ENCODE measurements at regions not wholly inside any gene's neighbourhood (a gene's known extent, or its start where the extent isn't known, plus 50 kb on each side); places are given as distances from the start of the nearest gene placed in this dataset.

DNA sequence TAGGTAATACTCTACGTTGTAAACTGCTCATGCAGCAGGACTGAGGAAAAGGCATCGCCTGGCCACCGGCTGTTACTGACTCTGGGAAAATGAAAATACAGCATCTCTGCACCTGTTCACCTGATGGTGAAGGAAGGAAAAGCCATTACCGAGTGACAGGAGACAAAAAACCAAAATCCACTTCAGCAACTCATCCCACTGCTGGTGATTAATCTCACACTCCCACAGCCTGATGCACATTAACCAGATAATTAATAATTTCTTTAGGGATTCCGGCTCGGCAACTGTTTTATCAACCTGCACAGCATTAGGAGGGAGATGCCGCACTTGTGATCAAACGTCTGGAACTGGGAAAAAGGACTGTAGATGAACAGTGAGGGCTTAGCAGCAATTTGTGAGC is 183.9 kb upstream of the ESRRG start:
- no peak overlapping the region for H2AK5ac ChIP-seq (ENCODE audit: low read depth, low read length)
- TF ChIP-seq CHD1 (IDR thresholded peaks at IDR 0.05; ENCODE audit: low read depth, low read length) (no peak), MAFK (IDR thresholded peaks at IDR 0.05; ENCODE audit: low read depth, low read length) (no peak), POLR2A (IDR thresholded peaks at IDR 0.05; ENCODE audit: low read depth, low read length) (no peak), MAZ (IDR thresholded peaks at IDR 0.05; ENCODE audit: borderline replicate concordance, low read depth, low read length) (no peak), NFE2L2 (IDR thresholded peaks at IDR 0.05; ENCODE audit: low read depth, low read length) (no peak), RCOR1 (IDR thresholded peaks at IDR 0.05; ENCODE audit: insufficient replicate concordance, low read length) (no peak), RFX5 (IDR thresholded peaks at IDR 0.05; ENCODE audit: low read depth, low read length) (no peak), USF2 (IDR thresholded peaks at IDR 0.05; ENCODE audit: low read depth, low read length) (no peak), FOS (IDR thresholded peaks at IDR 0.05; ENCODE audit: low read depth, low read length) (no peak), CTCF (conservative IDR thresholded peaks at IDR 0.05; ENCODE audit: low read depth, low read length) (no peak), ELK1 (IDR thresholded peaks at IDR 0.05; ENCODE audit: borderline replicate concordance, low read depth, low read length) (no peak), BHLHE40 (IDR thresholded peaks at IDR 0.05; ENCODE audit: low read depth, low read length) (no peak), MXI1 (IDR thresholded peaks at IDR 0.05; ENCODE audit: borderline replicate concordance, low read depth, low read length) (no peak), RAD21 (IDR thresholded peaks at IDR 0.05; ENCODE audit: low read length) (no peak), CEBPB (IDR thresholded peaks at IDR 0.05; ENCODE audit: low read depth, low read length) (no peak), SMC3 (IDR thresholded peaks at IDR 0.05; ENCODE audit: low read depth, low read length) (no peak)
- dilution Hi-C loops (cut with HindIII; ENCODE audit: low sequenced_read_pairs, unreplicated experiment), result no loop called here
- H3K4me3 ChIP-seq (ENCODE audit: insufficient read depth, low read depth, low read length), result no peak overlapping the region
- no peak overlapping the region for H3K14ac ChIP-seq (replicated peaks; ENCODE audit: low read depth, low read length)
- no peak overlapping the region for H3K56ac ChIP-seq (ENCODE audit: extremely low read depth, insufficient read depth, low read length)
- H3K36me3 ChIP-seq (ENCODE audit: control insufficient read depth, insufficient read depth, low read length), result no peaks in the 10 kb centered on the region
- H4K8ac ChIP-seq (ENCODE audit: low read depth in 2 of 2, low read length in 2 of 2), result no peak overlapping the region
- WGBS, 2 experiments (ENCODE audit: extremely low coverage in 2 of 2, insufficient read length in 1 of 2), result 100% methylated on average over 3 of the region's 8 CpGs; no CpG with 5 or more reads in 1 of the 2 experiments
- H3K4me1 ChIP-seq (ENCODE audit: control insufficient read depth, insufficient read depth, low read length), result peaks cover 11% of the 10 kb centered on the region
- H3K79me1 ChIP-seq (ENCODE audit: low read depth in 1 of 2, low read length in 2 of 2), result no peaks in the 10 kb centered on the region
- intact Hi-C loops (cut with micrococcal nuclease), result no loop called here
- H2BK120ac ChIP-seq (ENCODE audit: low read depth, low read length), result no peak overlapping the region
- H3K9ac ChIP-seq (ENCODE audit: low read depth, low read length), result no peak overlapping the region
- H2BK15ac ChIP-seq (ENCODE audit: low read depth, low read length), result no peak overlapping the region
- no TSS peak for BruUV-seq (replicated peaks)
- no peaks in the 10 kb centered on the region for H4K20me1 ChIP-seq (ENCODE audit: insufficient read depth, low read length)
- H3K18ac ChIP-seq (ENCODE audit: low read depth, low read length), result no peak overlapping the region
- H2BK20ac ChIP-seq (ENCODE audit: low read depth, low read length), result no peak overlapping the region
- no peak overlapping the region for H3K4me2 ChIP-seq (ENCODE audit: low read depth, low read length)
- H3K27ac ChIP-seq (ENCODE audit: insufficient read depth, low read length), result no peak overlapping the region
- no peak overlapping the region for H2BK5ac ChIP-seq (ENCODE audit: low read depth, low read length, poor library complexity, severe bottlenecking)
- POLR2A ChIA-PET (ENCODE audit: unreplicated experiment), result no interaction called here
- H2AFZ ChIP-seq (replicated peaks; ENCODE audit: low read length, poor library complexity), result no peak overlapping the region
- no peak overlapping the region for H2AK9ac ChIP-seq (replicated peaks; ENCODE audit: low read depth, low read length, poor library complexity)
- no peak overlapping the region for H4K5ac ChIP-seq (ENCODE audit: low read depth, low read length)
- in situ Hi-C loops (cut with MboI; ENCODE audit: low sequenced_read_pairs), result no loop called here
- no peak for ATAC-seq (ENCODE audit: low read depth)
- CTCF ChIA-PET, result no interaction called here
- H3K23ac ChIP-seq (ENCODE audit: low read depth, low read length), result no peak overlapping the region
- H3K9me1 ChIP-seq (ENCODE audit: insufficient read depth, low read length), result peaks cover 11% of the 10 kb centered on the region
- DNase-seq, result no peak
- no peaks in the 10 kb centered on the region for H3K9me3 ChIP-seq (ENCODE audit: control insufficient read depth, insufficient read depth, low read length)
- no peaks in the 10 kb centered on the region for H3K27me3 ChIP-seq (ENCODE audit: control insufficient read depth, insufficient read depth, low read length)
- H4K91ac ChIP-seq (ENCODE audit: insufficient read depth, low read depth, low read length), result no peak overlapping the region
- H3K4ac ChIP-seq (ENCODE audit: low read depth, low read length), result no peak overlapping the region

All from IMR-90 (cell line).